ENCODE measurements at regions not wholly inside any gene's neighbourhood (a gene's known extent, or its start where the extent isn't known, plus 50 kb on each side); places are given as distances from the start of the nearest gene placed in this dataset.

- TF ChIP-seq CTCF (IDR thresholded peaks at IDR 0.05 in 4 of 5, conservative IDR thresholded peaks at IDR 0.05 in 1 of 5) (no peak), POLR2A (IDR thresholded peaks at IDR 0.05) (no peak)
Observed at GRCh38 chr20:1804554-1804956, 90.7 kb upstream of the SIRPA start.

All from gastrocnemius medialis (tissue), 4 donors.